Activated naive CD4-positive, alpha-beta T cell treated with Interleukin-2 at 50 U/mL for 16 hours (primary cell): ENCODE measurements at regions not wholly inside any gene's neighbourhood (a gene's known extent, or its start where the extent isn't known, plus 50 kb on each side); places are given as distances from the start of the nearest gene placed in this dataset.

Experiments used
- DNase-seq: peaks from one replicate; pipeline ENCODE4 v3.0.0-alpha.2; 2020

DNA sequence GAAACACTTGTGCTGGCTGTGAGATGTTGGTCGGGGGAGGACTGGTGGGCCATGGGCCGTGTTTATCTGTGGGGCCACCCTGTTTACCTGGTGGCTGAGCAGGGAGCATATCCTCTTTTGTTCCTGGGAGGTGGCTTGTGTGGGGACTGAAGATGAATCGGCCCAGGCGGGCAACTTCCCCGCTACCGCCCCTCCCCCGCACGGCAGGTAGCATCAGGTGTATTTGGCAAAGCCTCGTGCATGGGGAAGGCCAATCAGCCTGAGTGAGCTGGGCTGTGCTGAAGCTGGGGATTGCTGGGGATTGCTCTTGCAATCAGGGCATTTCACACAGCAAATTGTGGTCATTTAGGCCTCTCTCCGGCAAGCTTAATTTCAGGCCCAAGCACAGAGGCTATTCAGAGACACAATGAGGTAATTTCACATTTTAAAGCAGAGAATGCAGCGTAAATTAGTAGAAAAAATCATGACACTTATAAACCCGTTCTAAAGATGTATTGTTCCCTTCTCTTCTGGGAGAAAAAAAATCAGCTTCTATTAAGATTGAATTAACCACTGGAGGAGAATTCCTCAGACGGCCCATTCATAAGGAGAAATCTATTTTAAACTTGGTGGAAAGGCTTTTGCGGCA is 197.7 kb upstream of the POU3F1 start:
- no peak for DNase-seq

- DNase-seq: no peak
These were observed 196.5 kb upstream of the POU3F1 start for GRCh38 chr1:38243106-38243505.

GRCh38 chr1:38242506-38242905 is 195.9 kb upstream of the POU3F1 start:
- DNase-seq: no peak

- DNase-seq: no peak
These were observed 195.2 kb upstream of the POU3F1 start for GRCh38 chr1:38241594-38242334.

DNA sequence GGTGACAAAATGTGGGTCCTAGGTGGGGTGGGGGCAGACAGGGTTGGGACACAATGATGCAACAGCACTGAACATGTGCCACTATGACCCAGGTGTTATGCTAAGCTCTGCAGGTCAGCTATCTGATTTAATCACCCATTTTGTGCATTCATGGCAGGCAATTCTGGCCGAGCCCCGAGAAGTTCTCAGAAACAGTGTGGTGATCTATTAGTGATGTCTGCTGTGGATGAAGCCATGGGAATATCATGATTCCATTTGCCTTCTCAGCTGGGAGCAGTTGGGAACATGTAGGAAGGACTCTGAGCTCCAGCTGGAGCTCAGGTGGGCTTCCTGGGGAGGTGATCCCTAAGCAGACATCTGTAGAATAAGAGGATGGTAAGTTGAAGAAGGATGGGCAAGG is 194.0 kb upstream of the POU3F1 start:
- DNase-seq: no peak

DNA sequence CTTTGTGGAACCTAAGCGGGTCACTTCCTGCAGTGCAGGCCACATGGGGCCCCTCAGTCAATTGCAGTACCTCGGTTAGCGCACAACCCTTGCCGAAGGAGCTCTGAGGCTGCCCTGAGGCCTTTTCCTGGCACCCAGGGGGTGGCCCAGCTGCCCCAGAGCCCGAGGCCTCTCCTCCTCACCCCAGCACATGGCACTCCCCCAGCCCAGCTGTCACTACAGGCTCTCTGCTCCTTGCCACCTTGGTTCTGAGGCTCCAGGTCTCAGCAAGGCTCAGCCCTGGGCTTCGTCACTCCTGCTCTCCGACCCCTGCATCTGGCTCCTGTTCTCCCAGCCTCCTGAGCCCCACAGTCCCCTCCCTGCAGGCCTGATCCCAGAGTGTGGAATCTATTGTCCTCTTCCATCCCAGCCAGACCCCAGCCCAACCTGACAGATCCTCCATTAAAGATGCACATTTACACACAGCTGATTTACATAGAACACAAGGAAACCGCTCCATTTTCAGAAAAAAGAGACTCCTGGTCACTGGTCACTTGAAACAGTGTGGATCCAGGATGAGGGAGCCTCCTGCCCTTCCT is 192.8 kb upstream of the POU3F1 start:
- DNase-seq: no peak

GRCh38 chr1:38238294-38238693 is 191.7 kb upstream of the POU3F1 start:
- DNase-seq: no peak

GRCh38 chr1:38235705-38236104 is 189.1 kb upstream of the POU3F1 start:
- DNase-seq: no peak

DNA sequence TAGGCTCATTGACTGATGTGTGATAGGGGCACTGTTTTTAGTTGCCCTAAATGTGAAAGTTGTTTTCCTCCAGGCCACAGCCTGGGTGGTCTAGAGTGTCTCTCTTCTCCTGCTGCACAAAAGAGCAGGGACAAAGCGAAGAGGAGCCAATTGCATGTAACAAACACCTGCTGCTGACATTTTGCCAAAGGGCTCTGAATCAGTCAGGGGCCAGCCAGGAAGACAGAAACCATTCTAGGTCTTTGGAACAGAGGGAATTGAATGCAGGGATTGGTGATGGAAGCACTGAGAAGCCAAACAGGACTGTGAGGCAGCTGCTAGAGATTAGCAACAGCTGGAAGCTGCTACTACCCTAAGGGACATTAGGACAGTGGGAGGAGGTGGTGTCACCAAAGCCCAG is 185.3 kb upstream of the POU3F1 start:
- DNase-seq: no peak

DNA sequence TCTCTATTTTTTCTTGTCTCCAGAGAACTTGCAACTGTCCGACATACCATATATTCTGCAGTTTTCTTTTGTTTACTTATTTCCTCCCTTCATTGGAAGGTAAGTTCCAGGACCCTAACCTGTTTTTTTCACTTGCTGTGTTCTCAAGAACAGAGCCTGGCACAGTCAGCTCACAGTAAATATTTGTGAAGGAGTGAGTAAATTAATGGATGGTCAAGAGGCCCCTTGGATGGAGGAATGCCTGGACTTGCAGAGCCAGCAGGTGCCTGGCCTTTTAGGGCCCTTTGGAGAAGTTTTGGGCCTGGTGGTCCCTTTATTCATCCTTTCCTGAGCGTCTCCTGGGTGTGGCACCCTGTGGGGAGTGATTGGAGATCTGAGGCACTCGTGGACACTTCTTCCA is 182.1 kb upstream of the POU3F1 start:
- DNase-seq: no peak

GRCh38 chr1:38225745-38226144 is 179.2 kb upstream of the POU3F1 start:
- DNase-seq: no peak

GRCh38 chr1:38223391-38223790 is 176.8 kb upstream of the POU3F1 start:
- no peak for DNase-seq

DNA sequence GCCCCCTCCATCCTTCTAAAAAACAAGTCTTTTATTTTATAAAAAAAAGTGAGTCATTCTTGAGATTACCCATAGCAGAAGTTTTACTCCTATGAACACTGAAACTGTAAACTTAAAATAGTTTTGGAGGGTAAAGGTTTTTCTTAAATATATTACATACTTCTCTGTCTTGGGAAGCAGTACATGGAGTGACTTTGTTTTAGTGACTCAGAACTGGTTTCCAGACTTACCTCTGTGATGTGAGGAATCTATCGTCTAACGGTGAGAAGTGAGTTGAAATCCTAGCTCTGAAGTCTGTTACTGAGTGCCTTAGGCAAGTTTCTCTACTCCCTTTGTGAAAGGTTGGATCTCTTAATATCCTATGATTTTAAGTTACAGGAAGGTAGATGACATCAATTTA is 176.3 kb upstream of the POU3F1 start:
- DNase-seq: no peak

GRCh38 chr1:38221006-38221649 is 174.5 kb upstream of the POU3F1 start:
- DNase-seq: no peak

DNA sequence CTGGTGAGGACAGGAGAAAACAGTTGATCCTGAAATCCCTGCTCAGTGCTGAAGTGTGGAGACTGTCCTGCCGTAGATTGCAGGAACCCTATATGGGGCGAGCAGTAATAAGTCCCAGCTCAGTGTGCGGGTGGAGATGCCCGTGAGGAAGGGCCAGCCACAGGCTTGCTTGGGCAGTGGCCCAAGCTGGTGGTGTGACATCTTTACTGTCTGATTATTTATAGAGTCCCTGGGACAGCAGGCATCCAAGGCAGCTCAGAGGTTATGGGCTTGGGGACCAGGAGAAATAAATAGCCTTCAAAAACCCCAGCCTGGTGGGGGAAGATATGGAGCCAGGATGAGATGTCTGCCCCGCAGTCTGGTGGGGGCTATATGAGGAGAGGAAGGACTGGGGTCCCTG is 170.7 kb upstream of the POU3F1 start:
- DNase-seq: no peak

GRCh38 chr1:38213646-38214434 is 167.2 kb upstream of the POU3F1 start:
- DNase-seq: no peak

- DNase-seq: no peak
These were observed 164.2 kb upstream of the POU3F1 start for GRCh38 chr1:38210895-38211177.

- no peak for DNase-seq
These were observed 163.7 kb upstream of the POU3F1 start for GRCh38 chr1:38210021-38210894.

DNA sequence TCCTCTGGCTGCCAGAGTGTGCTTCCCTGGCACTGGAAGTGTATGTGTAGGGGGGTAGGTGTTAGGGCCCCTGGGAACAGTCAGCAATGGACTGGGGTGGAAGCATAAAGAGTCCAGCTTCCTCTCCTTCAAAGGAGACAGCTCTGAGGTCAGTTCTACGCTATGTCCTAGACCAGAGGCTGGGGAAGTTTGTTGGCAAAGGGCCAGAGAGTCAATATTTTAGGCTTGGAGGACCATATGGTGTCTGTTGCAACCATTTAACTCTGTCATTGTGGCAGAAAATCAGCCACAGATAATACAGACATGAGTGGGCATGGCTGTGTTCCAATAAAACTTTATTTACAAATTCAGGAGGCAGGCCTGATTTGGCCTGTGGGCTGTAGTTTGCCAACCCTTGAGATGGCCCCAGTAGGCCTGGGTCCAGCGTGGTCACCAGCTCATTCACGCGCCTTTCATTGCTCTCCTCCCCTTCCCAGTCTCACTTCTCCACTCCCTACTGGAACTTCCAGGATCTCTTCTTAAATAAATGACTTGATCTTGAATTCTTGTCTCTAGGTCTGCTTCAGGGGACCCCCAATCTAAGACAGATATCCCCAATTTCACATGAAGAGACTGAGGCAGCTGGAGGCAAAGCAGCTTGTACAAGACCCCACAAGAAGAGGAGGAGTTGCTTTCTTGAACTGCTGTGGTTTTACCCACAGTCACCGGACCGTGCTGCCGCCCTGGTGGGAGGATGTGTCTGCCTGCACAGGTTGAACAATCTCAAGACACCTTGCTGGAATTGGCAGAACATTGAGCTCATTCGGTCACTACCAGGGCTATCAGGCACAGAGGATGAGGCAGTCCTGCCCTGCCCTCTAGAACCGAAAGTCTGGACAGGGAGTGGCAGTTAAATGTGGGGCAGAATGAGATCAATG is 162.4 kb upstream of the POU3F1 start:
- no peak for DNase-seq

GRCh38 chr1:38207906-38208305 is 161.3 kb upstream of the POU3F1 start:
- DNase-seq: no peak

- no peak for DNase-seq
These were observed 160.7 kb upstream of the POU3F1 start for GRCh38 chr1:38207275-38207674.
